OCI-LY7 (cell line): ENCODE measurements at regions not wholly inside any gene's neighbourhood (a gene's known extent, or its start where the extent isn't known, plus 50 kb on each side); places are given as distances from the start of the nearest gene placed in this dataset.

ENCODE experiments used
- CTCF ChIP-seq: fragments of 200-600 bp; sonication (generic); conservative IDR thresholded peaks from 2 replicates; pipeline ENCODE4 v1.5.1; 2014; ENCODE audit warnings: mild to moderate bottlenecking, antibody characterized with exemption, low read length, moderate library complexity, mixed read lengths
- EZH2phosphoT487 ChIP-seq: fragments of 200-600 bp; sonication (generic); IDR thresholded peaks from 2 replicates; pipeline ENCODE4 v1.6.1; 2018; ENCODE audit warnings: low read depth, borderline replicate concordance, mild to moderate bottlenecking, mixed run types, antibody characterized with exemption, low read length, moderate library complexity, mixed read lengths

GRCh38 chr16:59719121-59719520 is 985.0 kb upstream of the GOT2 start:
- no peak for TF ChIP-seq CTCF
- TF ChIP-seq EZH2phosphoT487: no peak
